ENCODE measurements at regions not wholly inside any gene's neighbourhood (a gene's known extent, or its start where the extent isn't known, plus 50 kb on each side); places are given as distances from the start of the nearest gene placed in this dataset.

DNA sequence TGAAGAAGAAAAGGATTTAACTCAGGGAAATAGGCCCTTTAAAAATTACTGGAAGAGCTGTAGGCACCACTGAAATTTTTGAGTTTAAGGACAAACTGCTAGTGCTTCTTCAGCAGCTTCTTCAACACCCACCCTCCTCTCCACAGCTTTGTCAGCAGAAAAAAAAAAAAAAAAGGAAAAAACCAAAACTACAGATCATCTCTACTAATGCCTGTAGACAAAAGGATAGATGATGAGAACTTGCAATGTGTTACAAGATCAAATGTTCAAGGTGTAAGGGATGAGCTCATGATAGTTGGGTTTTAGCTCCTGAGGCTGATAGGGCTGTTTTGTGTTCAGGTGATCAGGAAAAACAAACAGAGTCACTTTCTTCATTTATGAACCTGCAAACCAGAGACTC, 55.2 kb upstream of the PREP start:
- CTCF ChIA-PET = interaction anchor here (0.7 to 1.8 kb wide), 3 partner anchors 26 to 766 kb away, joined by 3 to 12 read pairs (median 5); no protein-coding TSS in a partner anchor
- POLR2A ChIA-PET = no interaction called here
- Histone ChIP-seq H3K9ac (replicated peaks; ENCODE audit: extremely low read depth, insufficient read depth, low read length) (no peak overlapping the region), H3K4me3 (replicated peaks in 1 of 3; ENCODE audit: insufficient read depth in 1 of 3, low read depth in 1 of 3, low read length in 3 of 3) (no peak overlapping the region), H3K36me3 (ENCODE audit: control insufficient read depth in 2 of 2, extremely low read depth in 1 of 2, insufficient read depth in 2 of 2, low read length in 2 of 2) (no peaks in the 10 kb centered on the region), H3K9me3 (replicated peaks; ENCODE audit: control insufficient read depth, insufficient read depth, low read length) (no peaks in the 10 kb centered on the region), H3K27me3 (ENCODE audit: control insufficient read depth in 2 of 2, insufficient read depth in 2 of 2, low read length in 2 of 2) (no peaks in the 10 kb centered on the region), H3K27ac (ENCODE audit: insufficient read depth, low read depth, low read length) (no peak overlapping the region), H3K4me2 (ENCODE audit: insufficient read depth, low read length) (no peak overlapping the region), H2AFZ (ENCODE audit: low read depth, low read length) (no peak overlapping the region), H3K9me1 (replicated peaks; ENCODE audit: control insufficient read depth, extremely low read depth, insufficient read depth, low read length) (no peaks in the 10 kb centered on the region), H4K20me1 (replicated peaks; ENCODE audit: control insufficient read depth, extremely low read depth, insufficient read depth, low read length) (no peaks in the 10 kb centered on the region), H3K4me1 (ENCODE audit: control insufficient read depth, extremely low read depth, insufficient read depth, low read length) (peaks cover 29% of the 10 kb centered on the region), H3K79me2 (ENCODE audit: control insufficient read depth, insufficient read depth, low read length) (no peaks in the 10 kb centered on the region)
- FAIRE-seq = no peak
- no TSS peak for BruUV-seq (replicated peaks)
- dilution Hi-C loops (cut with MboI; ENCODE audit: extremely low pct_ligation_motif_present, low sequenced_read_pairs) (no loop called here), intact Hi-C loops (cut with micrococcal nuclease) (no loop called here)
- TF ChIP-seq FOS (IDR thresholded peaks at IDR 0.05; ENCODE audit: borderline replicate concordance, insufficient read depth, low read length) = no peak
- no peak for TF ChIP-seq EZH2 (IDR thresholded peaks at IDR 0.05; ENCODE audit: borderline replicate concordance, low read depth, low read length, severe bottlenecking)
- TF ChIP-seq POLR2AphosphoS5 (IDR thresholded peaks at IDR 0.05; ENCODE audit: insufficient read depth, low read depth, low read length) = no peak
- no peak for TF ChIP-seq JUN (IDR thresholded peaks at IDR 0.05; ENCODE audit: borderline replicate concordance, insufficient read depth, insufficient read length, low read depth)
- TF ChIP-seq POLR2A (IDR thresholded peaks at IDR 0.05; ENCODE audit: low read depth, low read length) = no peak
- TF ChIP-seq, protein P1, sequence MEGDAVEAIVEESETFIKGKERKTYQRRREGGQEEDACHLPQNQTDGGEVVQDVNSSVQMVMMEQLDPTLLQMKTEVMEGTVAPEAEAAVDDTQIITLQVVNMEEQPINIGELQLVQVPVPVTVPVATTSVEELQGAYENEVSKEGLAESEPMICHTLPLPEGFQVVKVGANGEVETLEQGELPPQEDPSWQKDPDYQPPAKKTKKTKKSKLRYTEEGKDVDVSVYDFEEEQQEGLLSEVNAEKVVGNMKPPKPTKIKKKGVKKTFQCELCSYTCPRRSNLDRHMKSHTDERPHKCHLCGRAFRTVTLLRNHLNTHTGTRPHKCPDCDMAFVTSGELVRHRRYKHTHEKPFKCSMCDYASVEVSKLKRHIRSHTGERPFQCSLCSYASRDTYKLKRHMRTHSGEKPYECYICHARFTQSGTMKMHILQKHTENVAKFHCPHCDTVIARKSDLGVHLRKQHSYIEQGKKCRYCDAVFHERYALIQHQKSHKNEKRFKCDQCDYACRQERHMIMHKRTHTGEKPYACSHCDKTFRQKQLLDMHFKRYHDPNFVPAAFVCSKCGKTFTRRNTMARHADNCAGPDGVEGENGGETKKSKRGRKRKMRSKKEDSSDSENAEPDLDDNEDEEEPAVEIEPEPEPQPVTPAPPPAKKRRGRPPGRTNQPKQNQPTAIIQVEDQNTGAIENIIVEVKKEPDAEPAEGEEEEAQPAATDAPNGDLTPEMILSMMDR (IDR thresholded peaks at IDR 0.05; ENCODE audit: extremely low read depth in 1 of 2, insufficient read depth in 1 of 2, low read depth in 1 of 2, low read length in 2 of 2) = no peak
- TF ChIP-seq GATA2 (IDR thresholded peaks at IDR 0.05; ENCODE audit: insufficient read depth, insufficient read length, low read depth, low read length) = no peak
- no peak for TF ChIP-seq MYC (IDR thresholded peaks at IDR 0.05; ENCODE audit: low read depth, low read length)
- TF ChIP-seq, protein P2, sequence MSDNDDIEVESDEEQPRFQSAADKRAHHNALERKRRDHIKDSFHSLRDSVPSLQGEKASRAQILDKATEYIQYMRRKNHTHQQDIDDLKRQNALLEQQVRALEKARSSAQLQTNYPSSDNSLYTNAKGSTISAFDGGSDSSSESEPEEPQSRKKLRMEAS (IDR thresholded peaks at IDR 0.05; ENCODE audit: insufficient read depth, insufficient read length) = no peak
- no peak for DNase-seq (ENCODE audit: low read depth, low spot score)
